Parathyroid adenoma (tissue), 2 donors: ENCODE measurements at regions not wholly inside any gene's neighbourhood (a gene's known extent, or its start where the extent isn't known, plus 50 kb on each side); places are given as distances from the start of the nearest gene placed in this dataset.

ENCODE experiments used
- H2AFZ ChIP-seq: fragments of 300-600 bp; sonication (generic); one replicate; pipeline ENCODE4 v1.7.0; 2017; ENCODE audit warnings: antibody characterized with exemption, mild to moderate bottlenecking
- H3K27ac ChIP-seq: fragments of 300-600 bp; sonication (generic); one replicate; pipeline ENCODE4 v1.7.0; 2017
- H3K27me3 ChIP-seq: fragments of 300-600 bp; sonication (generic); one replicate; pipeline ENCODE4 v1.7.0; 2017; ENCODE audit warnings: low read length; ENCODE audit not compliant: control insufficient read depth, insufficient read depth
- H3K36me3 ChIP-seq: fragments of 300-600 bp; sonication (generic); one replicate; pipeline ENCODE4 v1.7.0; 2017; ENCODE audit warnings: low read length; ENCODE audit not compliant: control insufficient read depth, insufficient read depth
- H3K4me1 ChIP-seq: fragments of 300-600 bp; sonication (generic); one replicate; pipeline ENCODE4 v1.7.0; 2017; ENCODE audit warnings: control low read depth
- H3K4me2 ChIP-seq: fragments of 300-600 bp; sonication (generic); one replicate; pipeline ENCODE4 v1.7.0; 2017; ENCODE audit warnings: low read length
- H3K4me3 ChIP-seq: fragments of 300-600 bp; sonication (generic); one replicate; pipeline ENCODE4 v1.7.0; 2017; ENCODE audit warnings: low read depth, low read length
- H3K79me2 ChIP-seq: fragments of 300-600 bp; sonication (generic); one replicate; pipeline ENCODE4 v1.7.0; 2017; ENCODE audit warnings: control low read depth
- H3K9ac ChIP-seq: fragments of 300-600 bp; sonication (generic); one replicate; pipeline ENCODE4 v1.7.0; 2017; ENCODE audit warnings: mild to moderate bottlenecking
- H3K9me3 ChIP-seq: fragments of 300-600 bp; sonication (generic); one replicate; pipeline ENCODE4 v1.7.0; 2017; ENCODE audit warnings: low read length; ENCODE audit not compliant: control insufficient read depth
- CTCF ChIP-seq: fragments of 300-600 bp; sonication (generic); IDR thresholded peaks from one replicate; pipeline ENCODE4 v1.7.0; 2017; ENCODE audit warnings: antibody characterized with exemption, mild to moderate bottlenecking
- donor health status: primary hyperparathyroidism.

GRCh38 chr1:56057466-56058405, 521.6 kb downstream of the PLPP3 start:
- Histone ChIP-seq H3K27me3 (no peaks in the 10 kb centered on the region), H3K9me3 (no peaks in the 10 kb centered on the region), H3K9ac (no peak overlapping the region), H2AFZ (no peak overlapping the region), H3K36me3 (no peaks in the 10 kb centered on the region), H3K4me2 (no peak overlapping the region), H3K4me3 (no peak overlapping the region), H3K27ac (no peak overlapping the region), H3K4me1 (no peaks in the 10 kb centered on the region), H3K79me2 (no peaks in the 10 kb centered on the region)
- TF ChIP-seq CTCF = no peak

- Histone ChIP-seq H3K4me2 (no peak overlapping the region), H3K79me2 (no peaks in the 10 kb centered on the region), H3K9me3 (no peaks in the 10 kb centered on the region), H3K4me3 (no peak overlapping the region), H3K9ac (no peak overlapping the region), H3K4me1 (no peaks in the 10 kb centered on the region), H3K27me3 (no peaks in the 10 kb centered on the region), H3K36me3 (no peaks in the 10 kb centered on the region), H2AFZ (no peak overlapping the region), H3K27ac (no peak overlapping the region)
- no peak for TF ChIP-seq CTCF
Observed at GRCh38 chr1:56056438-56057287, 522.7 kb downstream of the PLPP3 start.

- Histone ChIP-seq H3K79me2 (no peaks in the 10 kb centered on the region), H3K27ac (no peak overlapping the region), H3K36me3 (no peaks in the 10 kb centered on the region), H3K4me1 (no peaks in the 10 kb centered on the region), H3K4me2 (no peak overlapping the region), H3K9ac (no peak overlapping the region), H3K4me3 (no peak overlapping the region), H3K27me3 (no peaks in the 10 kb centered on the region), H2AFZ (no peak overlapping the region), H3K9me3 (no peaks in the 10 kb centered on the region)
- TF ChIP-seq CTCF = no peak
Observed at GRCh38 chr1:56054959-56055358, 524.4 kb downstream of the PLPP3 start.

GRCh38 chr1:56052041-56052440, 527.3 kb downstream of the PLPP3 start:
- no peaks in the 10 kb centered on the region for H3K36me3 ChIP-seq
- H3K27ac ChIP-seq = no peak overlapping the region
- H3K9me3 ChIP-seq = no peaks in the 10 kb centered on the region
- no peaks in the 10 kb centered on the region for H3K27me3 ChIP-seq
- H3K4me2 ChIP-seq = no peak overlapping the region
- H3K4me3 ChIP-seq = no peak overlapping the region
- H2AFZ ChIP-seq = no peak overlapping the region
- no peaks in the 10 kb centered on the region for H3K79me2 ChIP-seq
- TF ChIP-seq CTCF = no peak
- H3K9ac ChIP-seq = no peak overlapping the region
- H3K4me1 ChIP-seq = no peaks in the 10 kb centered on the region
